Epidermal melanocyte (primary cell): ENCODE measurements at regions not wholly inside any gene's neighbourhood (a gene's known extent, or its start where the extent isn't known, plus 50 kb on each side); places are given as distances from the start of the nearest gene placed in this dataset.
"Not testable (repeated sequence)": the region's sequence is repeated elsewhere in the genome, so short reads cannot be mapped to it uniquely, and the experiment has no call there.

Experiments
- DNase-seq: peaks from one replicate; pipeline ENCODE4 v3.0.0; 2011; ENCODE audit warnings: low spot score; ENCODE audit not compliant: insufficient read length

DNA sequence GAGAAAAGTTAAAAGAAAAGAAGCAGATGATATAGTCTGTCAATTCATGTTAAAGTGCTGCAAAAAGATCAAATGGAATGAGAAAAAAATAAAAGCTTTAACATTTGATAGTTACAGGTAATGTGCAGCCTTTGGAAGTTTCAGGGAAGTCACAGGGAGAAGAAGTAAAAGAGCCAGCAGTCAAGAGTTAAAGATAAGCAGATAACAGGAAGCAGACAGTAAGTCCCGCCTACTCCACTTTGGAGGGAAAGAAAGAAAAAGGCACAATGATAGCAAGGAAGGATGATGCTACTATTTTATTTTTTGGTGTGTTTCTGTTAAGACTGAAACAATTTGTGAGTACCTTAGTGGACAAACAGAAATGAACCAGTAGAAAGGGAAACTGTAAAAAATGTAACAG, 111.1 kb upstream of the KRR1 start:
- DNase-seq = no peak

DNA sequence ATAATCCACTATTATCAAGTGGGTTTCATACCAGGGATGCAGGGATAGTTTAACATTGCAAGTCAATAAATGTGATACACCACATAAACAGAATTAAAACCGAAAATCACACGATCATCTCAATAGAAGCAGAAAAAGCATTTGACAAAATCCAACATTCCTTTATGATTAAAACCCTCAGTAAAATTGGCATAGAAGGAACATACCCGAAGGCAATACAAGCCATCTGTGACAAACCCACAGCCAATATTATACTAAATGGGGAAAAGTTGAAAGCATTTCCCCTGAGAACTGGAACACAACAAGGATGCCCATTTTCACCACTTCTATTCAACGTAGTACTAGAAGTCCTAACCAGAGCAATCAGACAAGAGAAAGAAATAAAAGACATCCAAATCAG, 103.0 kb upstream of the KRR1 start:
- not testable (repeated sequence) for DNase-seq

DNA sequence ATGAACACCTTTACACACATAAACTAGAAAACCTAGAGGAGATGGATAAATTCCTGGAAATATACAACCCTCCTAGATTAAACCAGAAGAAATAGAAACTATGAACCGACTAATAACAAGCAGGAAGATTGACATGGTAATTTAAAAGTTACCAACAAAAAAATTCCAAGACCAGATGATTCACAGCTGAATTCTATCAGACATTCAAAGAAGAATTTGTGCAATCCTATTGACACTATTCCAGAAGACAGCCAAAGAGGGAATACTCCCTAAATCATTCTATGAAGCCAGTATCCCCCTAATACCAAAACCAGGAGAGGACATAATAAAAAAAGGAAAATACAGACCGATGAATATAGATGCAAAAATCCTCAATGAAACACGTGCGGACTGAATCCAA, 102.6 kb upstream of the KRR1 start:
- no peak for DNase-seq

DNA sequence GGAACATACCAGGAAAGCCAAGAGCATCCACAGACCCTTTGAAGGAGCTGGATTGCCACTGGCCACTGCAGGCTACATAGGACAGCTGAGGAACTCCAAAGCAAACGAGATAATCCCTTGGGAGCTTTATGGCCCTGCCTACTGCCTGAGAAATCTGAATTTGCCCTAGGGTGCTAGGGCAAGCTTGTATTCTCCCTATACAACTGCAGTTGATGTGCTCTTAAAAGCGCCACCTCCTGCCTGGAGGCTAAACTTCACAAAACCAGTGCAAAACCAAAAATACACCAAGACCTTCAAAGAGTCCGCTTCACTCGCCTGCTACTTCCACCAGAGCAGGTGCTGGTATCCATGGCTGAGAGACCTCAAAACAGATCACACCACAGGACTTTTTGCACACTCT, 99.6 kb upstream of the KRR1 start:
- no peak for DNase-seq

DNA sequence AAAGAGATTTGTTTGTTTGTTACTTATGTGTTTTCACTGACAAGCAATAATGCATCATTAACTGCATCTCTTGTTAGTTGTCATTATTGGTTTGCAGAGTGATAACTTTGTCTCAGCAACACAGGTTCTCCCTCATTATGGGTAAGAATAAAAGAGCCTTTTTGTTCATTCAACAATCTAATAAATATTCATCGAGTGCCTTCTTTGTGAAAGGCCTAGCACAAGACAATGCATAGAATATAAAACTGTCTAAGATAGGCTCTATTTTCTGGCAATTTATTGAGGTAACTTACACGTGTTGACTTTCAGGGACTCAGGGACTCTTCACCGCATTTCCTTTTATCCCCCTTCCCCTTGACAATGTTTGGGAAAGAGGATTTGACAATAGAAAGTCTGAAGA, 95.5 kb upstream of the KRR1 start:
- DNase-seq = no peak

DNA sequence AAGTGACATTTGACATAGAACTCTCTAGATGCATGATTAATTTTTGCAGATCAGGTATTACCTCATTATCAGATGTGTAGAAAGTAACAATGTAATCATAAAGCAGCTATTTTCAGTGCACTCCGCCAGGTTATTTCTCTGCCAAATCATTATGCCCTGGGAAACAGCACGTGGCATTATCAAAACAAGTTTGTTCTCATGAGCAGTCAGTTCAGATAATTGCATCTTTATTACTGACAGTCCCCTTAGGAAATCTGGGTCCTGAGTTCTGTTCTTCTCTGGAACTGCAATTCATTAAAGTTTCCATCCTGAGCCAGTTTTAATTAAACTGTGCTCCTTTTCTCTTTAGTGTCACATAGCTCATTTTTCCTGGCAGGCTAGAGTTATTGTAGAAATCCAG, 94.7 kb upstream of the KRR1 start:
- DNase-seq = no peak

DNA sequence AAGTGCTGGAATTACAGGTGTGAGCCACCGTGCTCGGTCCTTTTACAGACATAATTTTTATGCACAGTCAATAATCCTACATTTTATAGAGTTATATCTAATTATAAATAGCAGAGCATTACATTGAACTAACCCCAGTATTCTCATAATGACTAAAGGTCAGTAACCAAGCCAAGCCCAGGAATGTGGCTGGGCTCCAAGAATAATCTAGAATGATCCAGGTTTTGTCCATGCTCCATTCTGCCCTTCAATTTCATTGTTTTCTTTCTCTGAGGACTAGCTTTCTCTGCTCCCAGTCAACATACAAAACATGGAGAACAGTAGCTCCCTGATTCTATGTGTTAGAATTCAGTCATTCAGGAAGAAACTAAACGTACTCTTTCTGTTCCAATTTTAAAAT, 92.1 kb upstream of the KRR1 start:
- no peak for DNase-seq

DNA sequence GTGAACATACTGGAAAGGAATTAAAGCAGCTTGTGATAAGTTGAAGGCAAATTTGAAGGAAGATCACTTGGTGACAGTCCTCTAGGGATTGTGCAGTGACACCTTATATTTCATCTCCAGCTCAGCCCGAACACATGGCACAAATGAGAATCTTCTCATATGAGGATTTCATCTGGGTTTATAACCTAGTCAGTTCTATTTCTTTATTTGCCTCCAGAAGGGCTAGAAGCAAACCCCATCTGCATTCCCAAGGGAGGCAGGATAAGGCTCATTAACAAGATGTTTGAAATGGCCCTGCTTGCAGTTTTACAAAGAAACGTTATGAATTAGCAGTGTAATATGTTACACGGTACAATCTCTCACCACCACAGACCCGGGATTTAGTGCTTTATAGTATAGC, 90.7 kb upstream of the KRR1 start:
- DNase-seq = no peak

DNA sequence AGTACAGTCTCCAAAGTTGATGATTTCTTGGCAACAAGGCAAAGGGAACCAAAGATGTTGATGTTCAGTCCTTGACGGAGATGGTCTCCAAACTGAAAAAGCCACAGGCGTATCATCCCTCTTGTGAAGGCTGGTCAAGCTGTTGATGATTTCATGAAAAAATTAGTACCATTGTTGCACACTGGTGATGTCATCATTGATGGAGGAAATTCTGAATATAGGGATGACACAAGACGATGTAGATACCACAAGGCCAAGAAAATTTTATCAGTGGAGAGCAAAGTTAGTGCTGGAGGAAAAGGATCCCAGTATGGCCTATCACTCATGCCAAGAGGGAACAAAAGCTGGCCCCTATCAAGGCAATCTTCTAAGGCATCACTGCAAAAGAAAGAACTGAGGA, 88.7 kb upstream of the KRR1 start:
- DNase-seq = no peak

DNA sequence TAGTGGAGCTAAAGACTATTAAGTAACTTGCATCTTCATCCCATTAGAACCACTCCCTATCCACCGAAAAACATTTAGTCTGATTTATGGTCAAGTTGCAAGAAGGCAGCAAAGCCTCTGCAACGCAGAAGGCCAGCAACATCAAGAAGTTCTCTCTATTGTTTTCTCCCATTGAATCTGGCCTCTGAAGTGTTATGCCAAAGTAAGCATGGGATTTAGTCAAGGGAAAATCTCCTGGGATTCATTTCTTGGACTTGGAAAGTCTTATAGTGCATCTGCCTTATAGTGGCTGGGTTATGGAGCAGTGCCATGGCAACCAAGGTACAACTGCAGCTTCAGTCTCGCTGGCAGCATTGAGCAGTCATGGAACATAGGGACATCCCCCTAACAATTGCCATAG, 87.7 kb upstream of the KRR1 start:
- DNase-seq = no peak

DNA sequence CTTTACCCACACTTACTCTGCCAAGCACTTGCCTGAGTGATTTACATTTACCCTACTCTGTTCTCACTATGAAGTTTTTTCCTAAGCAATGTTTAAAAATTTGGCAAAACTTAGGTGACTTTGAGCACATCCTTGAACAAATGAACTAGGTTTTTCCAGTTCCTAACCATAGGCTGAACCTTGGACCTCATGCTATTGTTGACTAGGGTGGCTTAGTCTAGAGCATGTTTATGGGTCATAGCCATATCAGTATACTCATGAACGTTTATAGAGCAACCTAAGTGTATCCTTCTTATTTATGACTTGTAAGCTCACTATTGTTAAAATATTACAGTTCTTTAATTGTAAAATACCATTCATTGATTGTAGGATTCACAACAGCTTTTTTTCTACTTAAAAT, 85.0 kb upstream of the KRR1 start:
- no peak for DNase-seq

GRCh38 chr12:75592638-75593335, 81.4 kb upstream of the KRR1 start:
- no peak for DNase-seq

DNA sequence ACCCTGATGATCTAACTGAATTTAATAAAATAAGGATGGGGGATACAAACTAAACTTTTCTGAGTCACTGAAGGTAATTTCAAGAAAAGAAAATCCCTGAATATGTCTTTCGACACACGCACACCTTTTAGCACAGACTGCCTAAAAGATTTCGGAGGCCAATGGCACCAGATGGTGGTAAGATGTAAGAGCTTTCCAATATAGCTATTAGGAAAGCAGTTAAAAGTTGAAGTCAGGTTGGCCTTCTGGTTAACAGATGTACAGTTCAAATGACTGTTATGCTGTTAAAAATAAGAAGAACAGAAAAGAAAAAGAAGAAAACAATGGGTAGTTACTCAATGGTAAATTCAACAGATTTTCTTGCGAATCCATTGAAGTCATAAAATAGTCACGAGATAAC, 80.7 kb upstream of the KRR1 start:
- DNase-seq = no peak

GRCh38 chr12:75591628-75592027, 80.2 kb upstream of the KRR1 start:
- no peak for DNase-seq

- DNase-seq = no peak
Observed at GRCh38 chr12:75589801-75590200, 78.4 kb upstream of the KRR1 start.

- DNase-seq = no peak
Observed at GRCh38 chr12:75587340-75588106, 76.1 kb upstream of the KRR1 start.

DNA sequence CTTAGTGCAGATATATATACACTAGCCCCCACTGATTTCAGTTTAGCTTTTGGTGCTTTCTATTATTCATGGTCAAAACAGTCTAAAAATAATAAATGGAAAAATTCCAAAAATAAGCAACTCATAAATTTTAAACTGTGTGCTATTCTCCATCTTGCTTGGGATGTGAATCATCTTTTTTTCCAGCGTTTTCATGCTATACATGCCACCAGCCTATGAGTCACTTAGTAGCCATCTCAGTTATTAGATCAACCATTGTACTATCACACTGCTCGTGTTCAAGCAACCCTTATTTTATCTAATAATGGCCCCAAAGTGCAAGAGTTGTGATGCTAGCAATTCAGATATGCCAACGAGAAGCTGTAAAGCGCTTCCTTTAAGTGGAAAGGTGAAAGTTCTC, 73.9 kb upstream of the KRR1 start:
- no peak for DNase-seq

- DNase-seq = no peak
Observed at GRCh38 chr12:75583355-75583754, 71.9 kb upstream of the KRR1 start.

DNA sequence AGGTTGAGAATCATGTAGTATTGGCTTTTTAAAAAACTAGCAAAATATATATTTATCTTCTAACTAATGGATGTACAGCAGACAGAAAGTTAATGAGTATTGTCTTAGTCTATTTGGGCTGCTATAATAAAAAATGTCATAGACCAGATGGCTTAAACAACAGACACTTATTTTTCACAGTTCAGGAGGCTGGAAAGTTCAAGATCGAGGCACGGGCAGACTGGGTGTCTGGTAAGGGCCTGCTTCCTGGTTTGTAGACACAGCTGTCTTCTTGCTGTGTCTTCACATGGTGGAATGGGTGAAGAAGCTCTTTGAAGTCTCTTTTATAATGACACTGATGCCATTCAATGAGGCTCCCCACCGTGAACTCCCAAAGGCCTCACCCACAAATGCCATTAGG, 70.1 kb upstream of the KRR1 start:
- no peak for DNase-seq

- DNase-seq = no peak
Observed at GRCh38 chr12:75579552-75579951, 68.1 kb upstream of the KRR1 start.

DNA sequence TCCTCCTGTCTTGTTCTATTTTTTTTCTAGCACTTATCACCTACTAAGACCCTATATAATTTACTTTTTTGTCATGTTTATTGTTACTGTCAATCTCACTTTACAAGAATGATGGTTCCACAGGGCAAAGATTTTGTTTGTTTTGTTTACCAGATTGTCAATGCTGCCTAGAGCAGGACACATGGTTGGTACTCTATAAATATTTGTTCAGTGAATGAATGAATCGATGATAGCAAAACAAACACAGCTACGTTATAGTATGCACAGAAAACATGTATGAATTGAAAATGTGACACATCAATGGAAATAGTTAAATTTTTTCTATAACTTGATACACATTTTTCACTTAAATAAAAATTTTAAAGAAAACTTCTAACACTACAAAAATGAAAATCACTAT, 67.1 kb upstream of the KRR1 start:
- no peak for DNase-seq

GRCh38 chr12:75577812-75578211, 66.4 kb upstream of the KRR1 start:
- DNase-seq = no peak

DNA sequence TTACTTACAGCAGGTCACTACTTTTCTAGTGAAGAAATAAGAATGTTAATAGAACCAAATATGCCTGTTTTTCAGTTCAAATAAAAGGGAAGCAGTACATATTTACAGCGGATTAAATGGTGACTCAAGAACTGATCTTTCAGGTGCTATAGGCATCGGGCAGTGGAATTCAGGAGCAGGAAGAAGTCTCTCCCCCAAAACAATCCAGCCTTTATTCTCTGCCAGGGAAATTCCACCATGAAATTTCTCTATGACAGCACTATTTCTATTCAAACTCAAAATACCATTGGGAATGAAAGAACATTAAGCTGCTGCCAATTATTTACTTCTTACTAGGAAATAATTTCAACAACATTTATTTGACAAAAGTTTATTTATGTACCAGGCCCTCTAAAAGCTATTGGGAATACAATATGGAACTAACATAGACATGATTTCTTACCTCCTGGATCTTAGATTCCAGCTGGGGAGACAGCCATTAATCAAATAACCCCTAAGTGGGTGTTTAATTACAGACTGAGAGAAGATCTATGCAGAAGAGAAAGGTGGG, 60.3 kb upstream of the KRR1 start:
- no peak for DNase-seq
